Endothelial cell of umbilical vein (primary cell): ENCODE measurements at regions not wholly inside any gene's neighbourhood (a gene's known extent, or its start where the extent isn't known, plus 50 kb on each side); places are given as distances from the start of the nearest gene placed in this dataset.

Experiments
- BruUV-seq: library from RNA; stranded (reverse); fragments of 400-500 nt; replicated peaks from 2 replicates; lab custom pipeline; 2021; lab: Mats Ljungman, UMichigan
- CTCF ChIA-PET: fragments of 300-600, 350-600 bp; sonication (Branson Sonifier 250); formaldehyde crosslinking; loops from one replicate; lab custom pipeline; 2021; ENCODE audit warnings: antibody characterized with exemption, inconsistent platforms; lab: Charles Lee
- POLR2A ChIA-PET: fragments of 300-600, 350-600 bp; sonication (Branson Sonifier 250); formaldehyde crosslinking; loops from one replicate; lab custom pipeline; 2021; ENCODE audit warnings: antibody characterized with exemption, inconsistent platforms; lab: Charles Lee
- DNase-seq: peaks from one replicate; pipeline ENCODE4 v3.0.0-alpha.2; 2011; ENCODE audit warnings: low read depth, low spot score
- FAIRE-seq: peaks from 2 replicates; lab custom pipeline; 2011; peaks lifted over from hg19 to GRCh38; lab: Jason Lieb, UNC
- H2AFZ ChIP-seq: 2 replicates; pipeline ENCODE4 v1.6.0; 2012; ENCODE audit warnings: low read depth, low read length, control low read depth, inconsistent platforms
- H3K27ac ChIP-seq: 2 replicates; pipeline ENCODE4 v1.5.1; 2011; ENCODE audit warnings: low read depth, mild to moderate bottlenecking, control low read depth, low read length, moderate library complexity; ENCODE audit not compliant: insufficient read depth
- H3K27me3 ChIP-seq, 2 experiments: 2 replicates each; pipeline versions ENCODE4 v1.6.0 to v1.6.1; 2011; ENCODE audit warnings: low read length in 2 of 2, mixed read lengths in 1 of 2; ENCODE audit not compliant: control insufficient read depth in 2 of 2, insufficient read depth in 2 of 2
- H3K36me3 ChIP-seq, 2 experiments: 2 replicates in 1 of 2; 3 replicates in 1 of 2; pipeline ENCODE4 v1.5.1; 2011; ENCODE audit warnings: low read length in 2 of 2, mild to moderate bottlenecking in 1 of 2, moderate library complexity in 1 of 2; ENCODE audit not compliant: control insufficient read depth in 2 of 2, insufficient read depth in 2 of 2; ENCODE audit errors: extremely low read depth in 1 of 2
- H3K4me1 ChIP-seq: 3 replicates; pipeline ENCODE4 v1.5.1; 2011; ENCODE audit warnings: mild to moderate bottlenecking, low read length; ENCODE audit not compliant: control insufficient read depth, insufficient read depth; ENCODE audit errors: extremely low read depth
- H3K4me2 ChIP-seq: 2 replicates; pipeline ENCODE4 v1.6.1; 2011; ENCODE audit warnings: low read length, control low read depth, mixed read lengths; ENCODE audit not compliant: insufficient read depth
- H3K4me3 ChIP-seq, 3 experiments: fragments of 200-600 bp in 1 of 3; sonication (generic), shearing (Covaris generic) in 1 of 3; replicated peaks in 1 of 3; 2 replicates each; pipeline ENCODE4 v1.5.1; 2011 to 2016; ENCODE audit warnings: control low read depth in 3 of 3, low read length in 3 of 3, mild to moderate bottlenecking in 2 of 3, inconsistent platforms in 1 of 3, low read depth in 1 of 3, moderate library complexity in 1 of 3; ENCODE audit not compliant: insufficient read depth in 1 of 3
- H3K79me2 ChIP-seq: 2 replicates; pipeline ENCODE4 v1.6.0; 2012; ENCODE audit warnings: low read length, inconsistent platforms; ENCODE audit not compliant: control insufficient read depth, insufficient read depth
- H3K9ac ChIP-seq: replicated peaks from 2 replicates; pipeline ENCODE3; 2011; ENCODE audit warnings: low read length, control low read depth; ENCODE audit not compliant: insufficient read depth; ENCODE audit errors: extremely low read depth
- H3K9me1 ChIP-seq: replicated peaks from 3 replicates; pipeline ENCODE4 v1.6.0; 2011; ENCODE audit warnings: mild to moderate bottlenecking, low read length; ENCODE audit not compliant: control insufficient read depth, insufficient read depth; ENCODE audit errors: extremely low read depth
- H3K9me3 ChIP-seq: replicated peaks from 2 replicates; pipeline ENCODE4 v1.5.1; 2012; ENCODE audit warnings: low read length, inconsistent platforms; ENCODE audit not compliant: control insufficient read depth, insufficient read depth
- H4K20me1 ChIP-seq: replicated peaks from 2 replicates; pipeline ENCODE3; 2011; ENCODE audit warnings: mild to moderate bottlenecking, low read length; ENCODE audit not compliant: control insufficient read depth, insufficient read depth; ENCODE audit errors: extremely low read depth
- CTCF ChIP-seq, 2 donors: IDR thresholded peaks; 1 replicate in 1 of 2; 2 replicates in 1 of 2; pipeline ENCODE4 v1.5.1; 2011; ENCODE audit warnings: low read length in 2 of 2, mild to moderate bottlenecking in 2 of 2, moderate library complexity in 2 of 2, control low read depth in 1 of 2, inconsistent platforms in 1 of 2, low read depth in 1 of 2; ENCODE audit not compliant: insufficient read depth in 1 of 2; ENCODE audit errors: extremely low read depth in 1 of 2
- EZH2 ChIP-seq: IDR thresholded peaks from 2 replicates; pipeline ENCODE4 v1.6.1; 2012; ENCODE audit warnings: borderline replicate concordance, low read depth, mild to moderate bottlenecking, moderate library complexity, low read length, inconsistent platforms; ENCODE audit not compliant: severe bottlenecking
- FOS ChIP-seq: IDR thresholded peaks from 2 replicates; pipeline ENCODE4 v1.6.1; 2011; ENCODE audit warnings: mild to moderate bottlenecking, low read length, moderate library complexity, borderline replicate concordance; ENCODE audit not compliant: insufficient read depth
- GATA2 ChIP-seq: IDR thresholded peaks from 2 replicates; pipeline ENCODE4 v1.7.0; 2011; ENCODE audit warnings: low read depth, mild to moderate bottlenecking, moderate library complexity, mixed read lengths, low read length; ENCODE audit not compliant: insufficient read length, insufficient read depth
- JUN ChIP-seq: IDR thresholded peaks from 2 replicates; pipeline ENCODE4 v1.6.1; 2011; ENCODE audit warnings: borderline replicate concordance, low read depth; ENCODE audit not compliant: insufficient read length, insufficient read depth
- MAX ChIP-seq: IDR thresholded peaks from 2 replicates; pipeline ENCODE4 v1.6.1; 2011; ENCODE audit not compliant: insufficient read depth, insufficient read length
- MYC ChIP-seq: IDR thresholded peaks from one replicate; pipeline ENCODE4 v1.6.1; 2011; ENCODE audit warnings: mild to moderate bottlenecking, low read depth, low read length
- POLR2A ChIP-seq: IDR thresholded peaks from 2 replicates; pipeline ENCODE4 v1.6.1; 2012; ENCODE audit warnings: low read depth, mild to moderate bottlenecking, control low read depth, low read length
- POLR2AphosphoS5 ChIP-seq: IDR thresholded peaks from 2 replicates; pipeline ENCODE4 v1.6.1; 2012; ENCODE audit warnings: low read depth, mild to moderate bottlenecking, control low read depth, low read length, moderate library complexity; ENCODE audit not compliant: insufficient read depth
- dilution Hi-C: fragments of 300-500 bp; cut with MboI; formaldehyde crosslinking; loops from one replicate; pipeline ENCODE4 v1.15.0; 2019; ENCODE audit warnings: low sequenced_read_pairs; ENCODE audit not compliant: extremely low pct_ligation_motif_present
- intact Hi-C: fragments of 100-400 bp; cut with micrococcal nuclease; formaldehyde crosslinking; loops from one replicate; pipeline ENCODE4 v1.10.0; 2022

GRCh38 chr2:19456705-19457309 is 98.4 kb upstream of the OSR1 start:
- BruUV-seq = no TSS peak
- no peak overlapping the region for H3K27ac ChIP-seq
- dilution Hi-C loops = no loop called here
- H3K36me3 ChIP-seq = no peaks in the 10 kb centered on the region
- intact Hi-C loops = no loop called here
- no peaks in the 10 kb centered on the region for H4K20me1 ChIP-seq
- H3K4me1 ChIP-seq = no peaks in the 10 kb centered on the region
- no peak overlapping the region for H2AFZ ChIP-seq
- H3K9me3 ChIP-seq = no peaks in the 10 kb centered on the region
- DNase-seq (no peak), FAIRE-seq (no peak)
- POLR2A ChIA-PET = no interaction called here
- no peak overlapping the region for H3K4me3 ChIP-seq
- no peak overlapping the region for H3K9ac ChIP-seq
- no peaks in the 10 kb centered on the region for H3K9me1 ChIP-seq
- TF ChIP-seq GATA2 = no peak
- TF ChIP-seq MYC = no peak
- TF ChIP-seq CTCF (IDR thresholded peaks at IDR 0.05; ENCODE audit: extremely low read depth in 1 of 2, insufficient read depth in 1 of 2, low read depth in 1 of 2, low read length in 2 of 2) = no peak
- no peak for TF ChIP-seq MAX
- TF ChIP-seq POLR2AphosphoS5 = no peak
- TF ChIP-seq JUN = no peak
- no peak for TF ChIP-seq FOS
- no peak for TF ChIP-seq POLR2A
- TF ChIP-seq EZH2 = no peak
- no peaks in the 10 kb centered on the region for H3K79me2 ChIP-seq
- H3K4me2 ChIP-seq = no peak overlapping the region
- no peaks in the 10 kb centered on the region for H3K27me3 ChIP-seq
- CTCF ChIA-PET = no interaction called here
